ENCODE measurements at regions not wholly inside any gene's neighbourhood (a gene's known extent, or its start where the extent isn't known, plus 50 kb on each side); places are given as distances from the start of the nearest gene placed in this dataset.
"Not testable (repeated sequence)": the region's sequence is repeated elsewhere in the genome, so short reads cannot be mapped to it uniquely, and the experiment has no call there.

DNA sequence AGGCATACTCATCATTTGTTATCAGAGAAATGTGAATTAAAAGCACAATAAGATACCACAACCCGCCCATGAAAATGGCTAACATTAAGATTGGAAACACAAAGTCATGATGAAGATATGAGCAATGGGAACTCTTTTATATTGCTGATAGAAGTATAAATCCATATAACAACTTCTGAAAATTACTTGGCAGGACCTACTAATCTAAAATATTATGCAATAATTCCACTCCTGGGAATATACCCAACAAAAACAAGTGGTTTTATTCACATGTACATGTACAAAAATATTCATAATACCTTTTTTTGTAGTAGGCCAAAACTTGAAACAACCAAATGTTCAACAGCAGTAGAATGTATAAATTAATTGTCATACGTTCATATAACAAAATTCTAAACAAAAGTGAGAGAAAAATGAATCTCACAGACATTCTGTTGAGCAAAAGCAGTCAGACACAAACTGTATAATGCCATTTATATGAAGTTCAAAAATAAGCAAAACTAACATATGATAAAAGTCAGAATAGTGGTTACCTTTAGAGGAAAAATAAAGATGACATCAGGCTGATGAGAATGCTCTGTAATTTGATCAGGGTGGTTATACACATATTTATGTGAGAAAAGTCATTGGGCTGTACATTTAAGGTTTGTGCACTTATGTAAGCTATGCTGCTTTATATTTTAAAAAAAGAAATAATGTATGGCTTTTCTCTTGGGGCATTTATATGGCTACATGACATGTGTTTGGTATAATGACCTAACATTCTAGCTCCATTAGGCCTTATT, 309.2 kb upstream of the KITLG start:
- no peak for DNase-seq (ENCODE audit: low spot score)

DNA sequence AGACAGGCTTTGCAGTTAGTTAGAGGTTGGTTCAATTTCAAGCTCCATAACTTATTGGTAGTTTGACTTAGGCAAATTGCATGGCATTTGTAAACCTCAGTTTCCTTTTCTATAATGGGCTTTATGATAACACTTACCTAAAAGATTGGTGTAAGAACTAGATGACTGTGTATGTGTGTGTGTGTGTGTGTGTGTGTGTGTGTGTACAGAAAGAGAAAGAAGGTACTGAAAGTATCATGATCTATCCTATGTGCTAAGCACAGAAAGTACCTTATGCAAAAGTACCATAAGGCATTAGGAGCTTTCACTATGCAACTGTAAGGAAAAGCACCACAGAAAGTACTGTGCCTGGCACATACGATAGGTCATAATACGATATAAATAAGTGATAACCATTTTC, 304.3 kb upstream of the KITLG start:
- no peak for DNase-seq (ENCODE audit: low spot score)

DNA sequence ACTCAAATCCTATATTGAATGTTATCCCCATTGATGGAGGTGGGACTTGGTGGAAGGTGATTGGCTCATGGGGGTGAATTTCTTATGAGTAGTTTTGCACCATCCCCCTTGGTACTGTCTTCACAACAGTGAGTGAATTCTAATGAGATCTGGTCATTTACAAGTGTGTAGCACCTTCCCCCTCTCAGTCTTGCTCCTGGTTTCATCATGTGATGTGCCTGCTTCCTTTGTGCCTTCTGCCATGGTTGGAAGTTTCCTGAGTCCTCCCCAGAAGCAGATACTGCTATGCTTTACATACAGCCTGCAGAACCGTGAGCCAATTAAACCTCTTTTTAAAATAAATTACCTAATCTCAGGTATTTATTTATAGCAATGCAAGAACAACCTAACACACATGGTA, 302.4 kb upstream of the KITLG start:
- no peak for DNase-seq (ENCODE audit: low spot score)

DNA sequence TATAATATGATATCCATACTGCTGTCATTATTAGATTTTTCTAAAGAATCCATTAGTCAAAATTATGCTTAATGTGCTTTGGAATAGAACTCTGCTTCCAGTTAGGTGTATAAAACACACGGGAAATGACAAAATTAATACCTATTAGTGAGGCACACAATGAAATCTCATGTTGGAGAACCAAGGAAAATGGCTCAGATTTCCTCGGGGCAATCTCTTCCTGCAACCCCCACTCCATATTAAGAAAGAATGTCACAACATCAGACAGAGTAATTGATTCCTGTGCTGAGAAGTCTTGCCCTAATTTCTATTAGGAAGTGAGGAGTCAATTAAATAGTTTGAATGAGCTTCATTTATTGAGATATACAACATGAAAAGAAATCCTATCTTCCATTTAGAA, 299.8 kb upstream of the KITLG start:
- DNase-seq (ENCODE audit: low spot score), result no peak

DNA sequence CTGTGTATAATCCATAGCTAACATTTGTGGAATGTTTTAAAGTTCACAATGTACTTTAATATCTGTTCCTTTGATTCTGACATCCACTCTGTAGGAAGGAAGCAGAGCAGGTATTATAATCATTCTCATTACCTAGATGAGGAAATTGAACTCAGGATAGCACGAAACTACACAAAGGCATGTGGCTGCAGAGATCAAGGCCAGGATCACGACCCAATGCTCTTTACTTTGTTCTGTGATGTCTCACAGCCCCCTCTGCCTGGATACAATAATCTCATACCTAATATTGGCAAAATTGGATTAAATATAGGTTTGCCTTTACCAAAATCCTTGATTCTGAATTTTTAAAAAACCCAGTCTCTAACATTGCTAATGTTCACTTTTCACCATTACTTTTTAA, 298.0 kb upstream of the KITLG start:
- no peak for DNase-seq (ENCODE audit: low spot score)

DNA sequence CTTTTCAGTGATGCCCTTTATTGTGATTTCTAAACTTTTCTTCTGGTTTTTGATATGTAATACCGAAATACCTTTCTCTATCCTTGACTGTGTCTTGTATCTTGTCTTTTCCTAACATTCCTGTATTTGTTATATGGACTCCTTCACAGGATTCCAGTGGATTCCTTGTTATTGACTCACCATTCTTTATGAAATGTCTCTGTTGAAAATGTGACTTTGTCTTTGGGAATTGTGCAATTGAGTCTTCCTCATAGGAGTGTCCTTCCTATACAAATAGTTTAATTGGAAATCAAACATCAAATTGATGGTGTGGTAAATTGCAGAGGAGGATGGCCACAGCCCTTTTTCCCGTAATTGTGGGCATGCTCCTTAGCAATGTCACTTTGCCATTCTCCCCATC, 296.6 kb upstream of the KITLG start:
- DNase-seq (ENCODE audit: low spot score), result no peak

DNA sequence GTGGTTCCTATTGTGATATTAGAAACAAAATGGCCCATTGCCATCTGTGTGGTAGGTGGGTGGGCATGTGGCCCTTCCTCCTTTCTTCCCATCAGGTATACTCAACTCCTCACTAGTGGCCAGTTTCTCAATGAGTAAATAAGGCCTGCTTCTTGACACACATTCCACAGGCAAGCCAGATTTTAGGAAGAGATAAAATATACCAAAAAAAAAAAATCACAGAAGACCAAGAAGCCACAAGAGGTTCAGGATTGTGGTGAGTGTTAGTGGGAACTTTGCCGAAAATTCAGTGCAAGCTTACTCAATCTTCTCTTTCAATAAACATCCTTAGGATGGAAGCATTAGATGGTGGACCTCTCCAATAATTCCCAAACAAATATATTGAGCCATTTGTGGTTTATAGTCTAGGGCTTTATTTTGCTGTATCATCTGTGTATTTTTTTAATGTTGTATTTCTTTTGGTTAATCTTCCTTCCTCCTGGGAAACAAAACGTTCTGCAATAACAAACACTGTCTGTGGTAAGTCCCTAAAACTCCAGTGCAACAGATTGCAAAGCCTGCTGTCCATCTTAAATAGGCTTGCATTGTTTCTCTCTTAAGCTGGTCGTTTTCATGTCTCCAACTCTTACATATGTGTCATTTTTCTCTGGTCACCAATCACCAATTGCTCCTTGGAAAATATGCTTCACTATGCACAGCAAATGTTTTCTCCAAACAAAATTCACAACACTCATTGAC, 289.9 kb upstream of the KITLG start:
- DNase-seq (ENCODE audit: low spot score), result no peak

DNA sequence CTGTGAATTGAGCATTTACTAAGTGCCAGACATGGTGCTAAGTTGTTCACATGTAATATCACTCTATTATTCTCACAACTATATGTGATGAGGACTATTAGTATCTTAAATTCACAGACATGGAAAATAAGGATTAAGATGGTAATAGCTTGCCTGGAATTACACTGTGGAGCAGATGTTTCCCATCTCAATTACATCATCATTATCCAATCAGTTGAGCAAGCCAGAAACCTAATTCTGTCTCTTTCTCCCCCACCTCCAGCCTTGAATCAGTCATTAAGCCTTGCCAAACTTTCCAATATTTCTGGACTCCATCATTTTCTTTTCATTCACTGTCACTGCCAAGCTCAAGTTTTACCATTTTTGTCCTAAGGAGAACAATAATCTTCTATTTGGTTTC, 287.8 kb upstream of the KITLG start:
- DNase-seq (ENCODE audit: low spot score), result no peak

DNA sequence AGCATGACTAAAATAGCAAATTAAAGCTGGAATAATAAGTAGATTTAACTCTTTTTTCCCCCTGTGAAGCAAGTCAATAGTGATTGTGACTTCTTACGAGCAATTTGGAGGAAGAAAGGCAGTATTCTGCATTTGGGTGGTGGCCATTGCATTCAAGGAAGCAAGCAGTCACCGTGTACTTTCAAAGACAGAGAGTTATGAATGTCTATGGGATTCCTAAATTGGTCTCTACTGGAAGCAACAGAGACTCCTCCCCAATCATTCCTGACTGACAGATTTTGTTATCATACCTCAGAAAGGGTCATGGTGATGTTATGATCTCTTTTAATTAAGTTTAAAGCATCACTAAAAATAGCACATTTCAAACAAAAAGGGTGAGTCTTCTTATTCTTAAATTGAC, 287.2 kb upstream of the KITLG start:
- DNase-seq (ENCODE audit: low spot score), result no peak

DNA sequence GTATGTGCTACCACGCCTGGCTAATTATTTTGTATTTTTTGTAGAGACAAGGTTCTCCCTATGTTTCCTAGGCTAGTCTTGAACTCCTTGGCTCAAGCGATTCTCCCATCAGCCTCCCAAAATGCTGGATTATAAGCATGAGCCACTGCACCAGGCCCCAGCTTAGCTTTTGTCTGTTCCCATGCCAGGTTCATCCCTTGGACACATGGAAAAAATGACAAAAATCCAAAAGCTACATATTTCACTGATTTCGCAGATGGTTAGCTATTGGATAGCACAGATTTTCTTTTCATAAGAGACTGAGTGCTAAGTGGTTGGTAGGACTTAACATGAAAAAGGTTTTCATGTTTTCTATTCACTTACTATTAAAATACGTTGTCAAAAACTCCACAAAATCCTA, 286.6 kb upstream of the KITLG start:
- no peak for DNase-seq (ENCODE audit: low spot score)

DNA sequence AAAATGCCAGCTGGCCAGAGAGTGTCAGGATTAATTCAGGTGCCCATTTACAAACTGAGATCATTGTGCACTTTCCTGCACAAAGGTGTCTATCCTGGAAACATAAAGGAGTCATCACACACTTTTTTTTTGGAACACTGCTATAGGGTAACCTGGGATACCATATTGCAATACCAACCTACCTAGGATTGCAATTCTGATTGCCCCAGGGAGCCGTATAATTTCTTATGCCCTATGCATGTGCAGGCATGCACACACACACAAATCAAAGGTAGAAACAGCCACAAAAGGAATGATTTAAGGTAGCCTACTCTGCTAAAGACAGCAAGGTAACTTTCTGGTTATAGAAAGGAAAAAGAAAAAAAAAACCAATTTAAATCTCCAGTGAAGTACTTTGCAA, 285.3 kb upstream of the KITLG start:
- no peak for DNase-seq (ENCODE audit: low spot score)

DNA sequence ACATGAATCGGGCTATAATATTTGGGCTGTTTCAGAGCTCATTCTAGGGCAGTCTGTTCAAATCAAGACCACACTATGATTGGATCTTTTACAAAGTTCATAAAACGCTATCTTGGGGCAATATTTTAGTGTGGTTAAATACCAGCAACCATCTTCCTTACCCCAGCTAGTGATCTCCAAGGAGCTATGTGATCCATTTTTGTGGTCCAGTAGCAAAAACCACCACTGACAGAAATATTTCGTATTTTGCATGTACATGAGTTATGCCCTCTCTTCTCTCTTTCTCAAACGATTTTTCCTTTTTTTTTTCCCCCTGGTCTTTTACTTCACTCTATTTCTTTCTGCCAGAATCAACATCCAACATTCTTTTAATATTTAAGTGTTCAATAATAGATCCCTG, 280.6 kb upstream of the KITLG start:
- no peak for DNase-seq (ENCODE audit: low spot score)

DNA sequence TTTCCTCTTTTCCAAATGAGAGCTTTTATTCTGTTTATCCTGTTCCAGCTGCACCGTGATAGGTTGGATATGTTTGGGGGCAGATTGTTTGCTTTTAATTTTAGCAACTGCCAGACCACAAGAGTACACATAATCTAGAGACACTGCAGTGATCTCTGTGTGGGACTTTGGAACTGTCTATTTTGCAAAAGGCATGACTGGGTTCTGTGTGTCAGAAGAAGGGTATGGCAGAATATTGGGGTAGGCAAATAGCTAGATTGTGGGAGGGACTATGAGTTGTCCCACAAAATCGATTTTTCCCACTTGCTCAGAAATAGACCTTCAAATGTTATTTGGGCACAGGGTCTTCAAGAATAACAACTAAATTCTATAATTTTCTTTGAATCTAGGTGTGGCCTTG, 275.9 kb upstream of the KITLG start:
- DNase-seq (ENCODE audit: low spot score), result no peak

DNA sequence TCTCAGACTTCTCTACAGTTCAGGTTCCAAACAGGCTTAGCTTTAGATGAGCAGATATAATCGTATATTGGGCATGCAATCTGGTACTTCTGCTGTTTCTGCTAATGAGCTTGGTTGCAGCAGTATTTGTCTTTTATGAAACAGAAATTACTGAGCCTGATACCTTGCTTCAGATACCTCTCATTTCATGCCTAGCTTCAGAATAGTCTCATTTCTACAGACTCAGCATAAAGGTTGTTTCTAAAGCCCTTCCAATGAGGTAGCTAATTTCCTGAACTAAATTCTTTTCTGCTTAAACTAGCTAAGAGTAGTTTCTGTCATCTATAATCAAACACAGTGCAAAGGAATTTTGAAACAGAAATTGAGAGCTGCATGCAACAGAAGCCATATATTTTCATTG, 275.0 kb upstream of the KITLG start:
- no peak for DNase-seq (ENCODE audit: low spot score)

DNA sequence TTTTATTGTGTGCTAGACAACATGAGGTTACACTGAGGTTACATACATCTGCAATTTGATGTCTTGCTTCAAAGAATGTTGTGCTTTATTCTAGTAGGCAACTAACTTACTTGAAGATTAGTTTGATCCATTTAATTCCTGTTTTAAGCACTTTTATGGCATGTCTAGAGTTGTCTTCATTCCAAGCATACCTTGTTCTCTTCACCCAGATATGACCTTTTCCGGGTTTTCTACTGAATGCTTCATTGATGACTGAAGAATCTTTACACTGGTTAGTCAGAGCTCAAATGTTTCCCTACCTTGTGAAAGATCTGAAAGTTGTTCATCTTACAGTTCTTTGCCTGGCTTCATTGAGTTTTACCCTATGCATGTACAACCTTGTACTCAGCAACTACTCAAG, 274.0 kb upstream of the KITLG start:
- DNase-seq (ENCODE audit: low spot score), result peak; percentile 69

DNA sequence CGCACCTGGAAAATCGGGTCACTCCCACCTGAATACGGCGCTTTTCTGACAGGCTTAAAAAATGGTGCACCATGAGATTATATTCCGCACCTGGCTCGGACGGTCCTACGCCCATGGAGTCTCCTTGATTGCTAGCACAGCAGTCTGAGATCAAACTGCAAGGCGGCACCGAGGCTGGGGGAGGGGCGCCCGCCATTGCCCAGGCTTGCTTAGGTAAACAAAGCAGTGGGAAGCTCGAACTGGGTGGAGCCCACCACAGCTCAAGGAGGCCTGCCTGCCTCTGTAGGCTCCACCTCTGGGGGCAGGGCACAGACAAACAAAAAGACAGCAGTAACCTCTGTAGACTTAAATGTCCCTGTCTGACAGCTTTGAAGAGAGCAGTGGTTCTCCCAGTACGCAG, 267.0 kb upstream of the KITLG start:
- DNase-seq (ENCODE audit: low spot score), result not testable (repeated sequence)

DNA sequence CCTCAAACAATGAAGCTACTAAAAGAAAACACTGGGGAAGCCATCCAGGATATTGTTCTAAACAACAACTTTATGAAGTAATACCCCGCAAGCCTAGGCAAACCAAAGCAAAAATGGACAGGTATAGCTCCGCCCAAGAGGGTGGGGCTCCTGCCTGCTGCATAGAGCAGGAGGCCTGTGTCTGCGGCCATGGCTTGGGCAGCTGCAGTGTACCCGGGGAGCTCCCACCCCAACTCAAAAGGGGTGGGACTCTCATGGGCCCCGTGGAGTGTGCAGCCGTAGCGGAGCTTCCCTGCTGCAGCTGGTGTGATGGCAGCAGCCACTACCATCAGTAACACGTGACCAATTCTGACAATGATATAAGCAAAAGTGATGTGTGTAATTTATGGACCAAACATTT, 264.2 kb upstream of the KITLG start:
- DNase-seq (ENCODE audit: low spot score), result no peak

DNA sequence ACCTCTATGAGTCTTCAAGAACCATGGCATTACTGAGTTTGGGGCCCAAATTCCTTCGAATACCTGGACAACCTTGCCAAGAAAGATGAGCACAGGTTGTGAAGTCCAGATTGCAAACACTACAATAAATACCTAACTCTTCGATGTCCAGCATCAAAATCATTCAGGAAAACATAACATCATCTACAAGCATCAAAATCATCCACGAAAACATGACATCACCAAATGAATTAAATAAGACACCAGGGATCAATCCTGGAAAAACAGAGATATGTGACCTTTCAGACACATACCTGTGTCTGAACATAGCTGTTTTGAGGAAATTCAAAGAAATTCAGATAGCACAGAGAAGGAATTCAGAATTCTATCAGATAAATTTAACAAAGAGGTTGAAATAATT, 262.0 kb upstream of the KITLG start:
- DNase-seq (ENCODE audit: low spot score), result no peak

DNA sequence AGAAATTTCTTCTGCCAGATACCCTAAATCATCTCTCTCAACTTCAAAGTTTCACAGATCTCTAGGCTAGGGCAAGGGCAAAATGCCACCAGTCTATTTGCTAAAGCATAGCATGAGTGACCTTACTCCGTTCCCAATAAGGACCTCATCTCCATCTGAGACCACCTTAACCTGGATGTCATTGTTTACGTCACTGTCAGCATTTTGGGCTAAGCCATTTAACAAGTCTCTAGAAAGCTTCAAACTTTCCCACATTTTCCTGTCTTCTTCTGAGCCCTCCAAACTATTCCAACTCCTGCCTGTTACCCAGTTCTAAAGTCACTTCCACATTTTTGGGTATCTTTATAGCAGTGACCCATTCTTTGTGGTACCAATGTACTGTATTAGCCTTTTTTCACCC, 259.2 kb upstream of the KITLG start:
- no peak for DNase-seq (ENCODE audit: low spot score)

DNA sequence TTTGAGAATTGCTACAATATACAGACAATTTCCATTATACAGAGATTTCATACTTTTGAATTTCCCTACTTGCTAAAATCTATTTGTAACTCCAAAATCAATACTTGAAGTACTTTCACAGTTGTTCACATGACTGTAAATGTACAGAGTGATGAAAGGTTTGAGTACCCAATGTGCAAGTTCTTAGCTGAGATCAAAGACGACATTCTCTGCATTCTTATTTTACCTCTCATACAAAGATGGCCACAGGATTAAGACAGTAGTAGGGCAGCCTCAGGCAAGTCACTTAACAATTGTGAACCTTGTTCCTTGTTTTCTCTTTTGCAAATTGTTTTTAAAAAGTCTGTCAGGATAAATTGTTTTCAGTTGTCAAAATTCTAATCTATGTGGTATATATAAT, 255.9 kb upstream of the KITLG start:
- DNase-seq (ENCODE audit: low spot score), result peak; percentile 20

DNA sequence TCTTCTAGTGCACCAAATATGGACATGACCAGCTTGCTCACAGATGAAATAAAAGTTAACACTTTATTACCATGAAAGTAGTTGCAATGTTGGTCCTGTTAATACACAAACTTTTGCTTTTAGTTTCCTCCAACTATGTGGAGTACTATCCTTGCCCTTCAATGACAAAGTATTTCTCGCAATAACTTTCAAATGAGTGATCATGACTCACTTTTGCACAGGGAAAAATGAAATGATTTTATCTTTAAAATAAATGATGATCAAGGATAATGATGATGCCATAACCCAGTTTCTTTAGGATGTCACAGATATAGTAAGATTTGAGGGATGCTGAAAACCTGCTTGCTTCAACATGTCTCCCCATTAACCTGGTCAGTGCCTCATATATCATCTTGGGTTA, 254.0 kb upstream of the KITLG start:
- no peak for DNase-seq (ENCODE audit: low spot score)

DNA sequence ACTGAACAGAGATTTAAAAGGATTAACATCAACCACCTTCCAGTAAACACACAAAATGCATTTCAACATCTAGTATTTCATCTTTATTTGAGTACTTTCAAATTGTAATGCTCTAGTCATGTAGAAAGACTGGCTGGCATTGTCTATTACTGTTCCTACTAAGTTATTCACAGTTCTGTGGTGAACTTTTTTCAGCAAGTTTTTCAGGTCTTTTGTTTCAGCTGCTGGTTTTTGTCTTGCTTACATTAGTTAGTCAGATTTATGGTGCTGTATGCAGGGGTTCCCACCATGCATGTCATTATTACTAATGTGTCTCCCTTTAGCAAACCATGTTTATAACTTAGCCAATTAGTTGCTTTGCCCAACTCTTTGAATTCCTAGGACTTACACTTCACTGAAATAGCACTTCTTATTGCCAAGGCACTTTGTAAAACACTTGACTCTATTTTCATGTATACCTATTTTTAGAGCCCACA, 253.4 kb upstream of the KITLG start:
- DNase-seq (ENCODE audit: low spot score), result no peak

DNA sequence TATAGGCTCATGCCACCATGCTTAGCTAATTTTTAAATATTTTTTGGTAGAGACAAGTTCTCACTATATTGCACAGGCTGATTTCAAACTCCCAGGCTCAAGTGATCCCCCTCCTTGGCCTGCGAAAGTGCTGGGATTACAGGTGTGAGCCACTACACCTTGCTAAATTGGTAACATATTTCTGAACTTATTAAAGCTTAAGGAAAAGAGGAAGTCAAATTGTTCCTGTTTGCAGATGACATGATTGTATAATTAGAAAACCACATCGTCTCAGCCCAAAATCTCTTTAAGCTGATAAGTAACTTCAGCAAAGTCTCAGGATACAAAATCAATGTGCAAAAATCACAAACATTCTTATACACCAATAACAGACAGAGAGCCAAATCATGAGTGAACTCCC, 248.3 kb upstream of the KITLG start:
- not testable (repeated sequence) for DNase-seq (ENCODE audit: low spot score)

DNA sequence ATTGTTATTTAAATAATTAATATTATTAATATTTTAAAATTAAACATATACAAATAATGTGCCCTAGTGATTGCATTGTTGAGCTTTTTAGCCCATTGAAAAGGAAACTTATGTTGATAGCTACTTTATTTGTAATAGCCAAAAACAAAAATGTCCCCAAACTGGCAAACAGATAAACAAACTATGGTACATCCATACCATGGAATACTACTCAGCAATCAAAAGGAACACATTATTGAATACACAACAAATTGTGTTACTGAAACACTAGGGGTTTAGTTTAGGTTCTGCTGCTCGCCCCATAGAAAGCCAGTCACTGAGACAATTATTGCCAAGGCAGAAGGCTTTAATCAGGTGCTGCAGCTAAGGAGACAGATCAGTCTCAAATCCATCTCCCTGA, 239.7 kb upstream of the KITLG start:
- DNase-seq (ENCODE audit: low spot score), result no peak
